ENCODE measurements at regions not wholly inside any gene's neighbourhood (a gene's known extent, or its start where the extent isn't known, plus 50 kb on each side); places are given as distances from the start of the nearest gene placed in this dataset.
"Not testable (repeated sequence)": the region's sequence is repeated elsewhere in the genome, so short reads cannot be mapped to it uniquely, and the experiment has no call there.

DNA sequence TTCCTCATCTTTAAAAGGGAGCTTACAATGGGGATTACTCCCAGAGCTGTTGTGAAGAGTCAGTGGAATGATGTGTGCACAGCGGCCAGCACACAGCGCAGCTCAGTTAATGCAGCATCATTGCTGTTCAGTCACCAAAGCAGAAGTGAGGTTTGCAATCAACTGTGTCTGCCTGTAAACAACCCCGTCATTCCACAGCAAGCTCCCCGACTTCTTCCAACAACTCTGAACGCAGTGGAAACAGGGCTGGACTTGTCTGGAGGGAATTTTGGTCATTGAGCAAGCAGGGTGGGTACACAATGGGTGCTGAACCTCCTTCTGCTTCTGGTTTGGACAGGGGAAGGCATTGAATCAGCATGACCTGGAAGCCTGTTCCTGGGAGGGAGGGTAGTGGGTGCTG is 347.4 kb downstream of the PTPRU start:
- no peak for DNase-seq

DNA sequence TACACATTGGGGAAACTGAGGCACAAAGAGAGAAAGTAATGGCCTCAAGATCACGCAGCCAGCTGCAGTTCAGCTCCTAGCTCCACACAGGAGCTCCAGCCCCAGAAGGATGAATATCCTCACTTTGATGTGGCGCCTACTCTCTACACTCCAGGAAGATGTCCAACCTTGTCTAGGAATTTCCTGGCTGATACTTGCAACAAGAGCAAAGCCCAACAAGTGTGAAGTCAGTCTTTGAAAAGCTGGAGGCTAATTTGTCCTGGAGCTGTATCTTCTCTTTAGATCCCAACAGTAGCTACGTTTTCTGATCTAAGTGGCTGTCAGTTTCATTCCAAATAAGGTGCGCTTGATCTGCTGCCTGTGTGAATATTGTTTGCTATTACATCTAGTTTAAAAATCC is 344.9 kb downstream of the PTPRU start:
- DNase-seq = no peak

DNA sequence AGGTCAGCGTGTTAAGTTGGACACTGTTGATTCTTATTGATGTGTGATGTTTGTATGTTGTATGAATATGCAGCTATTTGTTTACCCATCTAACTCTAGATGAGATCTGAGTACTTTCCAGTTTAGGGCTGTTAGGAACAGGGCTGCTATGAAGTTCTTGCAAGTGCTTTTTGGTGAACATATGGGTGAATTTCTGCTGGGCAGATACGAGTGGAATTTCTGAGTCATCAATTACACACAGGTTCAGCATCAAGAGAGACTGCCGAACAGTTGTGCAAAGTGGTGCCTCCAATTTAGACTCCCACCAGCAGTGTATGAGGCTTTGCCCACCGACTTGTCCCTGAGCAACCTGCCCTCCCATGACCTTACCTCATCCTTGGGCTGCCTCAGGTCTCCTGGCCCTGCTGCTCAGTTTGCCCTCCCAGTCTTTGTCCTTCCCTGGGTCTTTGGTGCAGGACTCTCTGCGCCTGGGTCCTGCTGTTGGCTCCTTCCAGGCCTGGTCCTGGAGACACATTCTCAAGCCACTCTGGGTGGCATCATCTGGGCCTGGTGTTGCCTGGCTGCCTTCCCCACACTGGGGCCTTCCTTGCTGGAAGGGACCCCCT is 343.6 kb downstream of the PTPRU start:
- DNase-seq = no peak

DNA sequence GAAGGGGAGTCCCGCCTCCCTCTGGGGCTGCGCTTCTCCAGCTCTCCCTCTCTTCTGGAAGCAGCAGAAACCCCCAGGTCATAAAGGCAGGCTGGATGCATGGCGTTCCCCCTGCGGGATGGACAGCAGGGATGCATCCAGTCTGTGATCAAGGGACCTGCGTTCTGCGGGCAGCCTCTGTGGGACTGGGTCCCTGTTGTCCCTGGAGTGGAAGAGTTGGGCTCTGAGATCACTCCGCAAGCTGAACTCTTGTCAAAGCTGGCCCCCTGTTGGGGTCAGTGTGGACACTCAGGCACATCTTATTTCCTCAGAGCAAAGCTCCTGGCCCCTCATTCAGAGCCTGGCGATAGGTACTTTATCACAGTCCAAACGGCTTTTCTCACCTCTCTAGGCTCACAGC is 341.2 kb downstream of the PTPRU start:
- no peak for DNase-seq

DNA sequence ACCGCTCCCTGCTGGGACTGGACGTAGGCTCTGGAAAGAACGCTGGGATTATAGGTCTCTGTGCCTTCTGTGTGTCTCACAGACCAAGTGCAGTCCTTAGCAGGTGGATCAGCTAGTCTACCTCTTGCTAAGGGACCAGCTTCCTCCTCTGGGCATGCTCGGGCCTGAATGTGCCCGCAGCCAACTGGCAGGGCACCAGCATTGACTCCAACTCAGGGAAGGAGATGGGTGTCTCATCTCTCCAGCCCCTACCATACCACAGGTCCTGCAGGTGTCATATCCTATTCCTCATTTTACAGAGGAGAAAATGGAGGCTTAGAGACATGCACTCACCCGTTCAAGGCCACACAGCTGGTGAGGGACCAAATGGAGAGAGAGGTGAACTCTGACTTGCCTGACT is 340.2 kb downstream of the PTPRU start:
- no peak for DNase-seq

DNA sequence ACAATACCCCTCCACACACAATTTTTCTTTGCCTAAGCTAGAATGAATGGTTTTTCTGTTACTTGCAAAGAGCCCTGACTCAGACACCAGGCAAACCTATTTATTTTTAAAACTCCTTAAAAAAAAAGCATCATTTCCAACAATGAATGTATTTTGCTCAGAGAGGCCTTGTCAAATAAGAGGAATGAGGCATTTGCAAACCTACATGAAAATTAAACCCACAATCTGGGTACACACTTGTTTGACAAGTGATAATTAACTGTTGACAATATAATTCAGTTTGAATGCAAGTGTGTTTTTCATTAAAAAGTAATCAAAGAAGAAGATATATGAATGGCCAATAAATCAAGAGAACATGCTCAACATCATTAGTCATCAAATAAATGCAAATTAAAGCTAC is 339.5 kb downstream of the PTPRU start:
- no peak for DNase-seq

DNA sequence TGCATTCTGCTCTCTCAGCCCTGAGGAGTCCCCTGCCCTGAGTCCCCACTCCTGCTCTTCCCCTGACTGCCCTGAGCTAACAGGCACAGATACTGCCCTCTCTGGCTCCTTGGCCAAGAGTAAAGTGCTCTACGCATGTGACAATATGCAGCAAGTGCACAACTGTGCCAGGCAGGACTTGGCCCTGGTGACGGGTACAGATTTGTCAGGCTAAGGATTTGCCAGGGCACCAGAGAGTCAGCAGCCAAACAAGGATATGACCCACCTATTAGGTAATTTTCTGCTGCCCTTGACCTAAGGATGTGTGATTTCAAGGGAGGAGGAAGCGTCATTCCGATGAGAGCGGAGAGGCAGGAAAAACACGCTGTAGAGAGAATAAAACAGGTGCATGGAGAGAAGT is 339.0 kb downstream of the PTPRU start:
- no peak for DNase-seq

DNA sequence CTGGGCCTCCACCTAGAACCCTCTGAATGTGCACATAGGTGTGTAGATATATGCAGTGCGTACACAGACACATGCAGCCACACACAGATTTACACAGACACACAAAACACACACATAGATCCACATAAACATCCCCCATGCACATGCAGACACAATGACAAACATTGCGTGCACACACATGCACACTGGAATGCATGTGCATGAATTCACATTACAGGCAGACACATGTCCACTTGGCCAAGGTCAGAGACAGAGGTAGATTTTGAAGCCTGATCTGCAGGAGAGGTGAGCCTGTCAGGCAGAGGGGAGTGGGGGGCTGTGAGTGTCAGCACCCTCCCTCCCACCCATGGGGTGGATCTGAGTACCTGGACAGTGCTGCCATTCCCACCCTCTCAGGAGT is 338.5 kb downstream of the PTPRU start:
- no peak for DNase-seq

DNA sequence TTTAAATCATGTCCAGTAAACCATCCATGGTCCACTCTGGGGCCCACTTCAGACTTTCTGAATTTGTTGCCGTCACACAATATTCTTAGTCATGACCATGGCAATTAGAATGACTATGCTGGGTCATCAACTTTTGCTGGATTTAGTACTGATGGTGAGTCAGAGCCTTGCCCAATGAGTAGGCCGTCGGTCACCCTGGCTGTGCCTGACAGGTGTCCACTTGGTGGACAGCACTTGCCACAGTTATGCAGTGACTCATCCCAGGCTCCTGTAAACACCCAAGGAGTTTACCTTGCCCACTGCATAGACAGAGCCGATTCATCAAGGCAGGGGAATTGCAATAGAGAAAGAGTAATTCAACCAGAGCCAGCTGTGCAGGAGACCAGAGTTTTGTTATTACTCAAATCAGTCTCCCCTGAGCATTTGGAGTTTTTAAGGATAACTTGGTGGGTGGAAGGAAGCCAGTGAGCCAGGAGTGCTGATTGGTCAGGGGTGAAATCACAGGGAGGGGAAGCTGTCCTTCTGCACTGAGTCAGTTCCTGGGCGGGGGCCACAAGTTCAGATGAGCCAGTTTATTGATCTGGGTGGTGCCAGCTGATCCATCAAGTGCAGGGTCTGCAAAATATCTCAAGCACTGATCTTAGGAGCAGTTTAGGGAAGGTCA is 333.8 kb downstream of the PTPRU start:
- DNase-seq = no peak

DNA sequence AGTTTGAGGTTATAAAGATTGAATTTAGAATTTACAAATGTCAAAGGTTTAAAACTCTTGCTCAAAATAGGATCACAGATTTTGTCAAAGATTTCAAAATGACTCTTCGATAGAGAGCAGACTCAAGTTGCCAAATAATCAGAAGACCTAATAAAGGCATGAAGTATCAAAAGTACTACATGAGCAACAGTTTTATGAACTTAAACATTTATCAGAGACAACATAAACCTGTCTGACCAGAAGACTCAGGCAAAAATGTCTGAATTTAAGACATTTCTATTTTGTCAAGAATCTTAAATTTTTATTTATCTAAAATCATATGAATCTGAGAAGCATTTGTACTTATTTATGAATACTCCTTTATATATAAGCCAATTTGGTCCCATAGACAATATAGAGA is 330.9 kb downstream of the PTPRU start:
- no peak for DNase-seq

DNA sequence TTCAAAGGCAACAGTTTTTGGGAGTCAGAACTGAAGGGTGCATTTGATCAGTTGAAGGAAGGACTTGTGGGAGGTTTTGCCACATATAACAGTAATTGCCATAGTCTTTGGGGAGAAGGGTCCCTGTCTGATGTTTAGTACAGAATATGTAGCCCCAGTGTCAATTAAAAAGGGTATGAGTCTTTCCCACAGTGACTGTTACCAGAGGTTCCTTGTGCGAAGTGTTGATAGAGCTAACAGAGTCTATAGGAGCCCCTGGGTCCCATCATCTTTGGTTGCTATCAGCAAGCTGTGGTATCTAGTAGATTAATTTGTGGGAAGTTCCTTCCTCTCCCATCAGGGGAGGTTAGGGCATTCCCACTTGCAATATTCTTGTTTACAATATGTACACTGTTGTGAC is 329.2 kb downstream of the PTPRU start:
- DNase-seq = no peak

DNA sequence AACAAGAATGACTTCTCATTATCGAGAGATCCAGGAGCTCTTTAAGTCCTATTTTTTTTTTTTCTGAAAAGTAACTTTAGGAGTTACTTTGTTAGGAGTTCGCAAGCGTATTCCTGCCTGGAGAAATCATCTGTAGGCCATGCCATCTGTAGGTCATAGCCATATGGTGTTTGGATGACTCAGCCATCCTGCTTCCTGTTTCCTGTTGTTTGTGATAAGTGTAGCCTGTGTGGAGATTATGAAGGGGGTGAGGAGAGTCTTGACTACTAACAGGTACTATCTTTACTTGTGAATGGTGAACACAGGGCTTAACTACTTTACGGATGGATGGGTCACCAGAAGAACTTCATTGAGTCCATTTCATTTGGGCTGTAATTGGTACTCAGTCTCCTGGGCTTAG is 327.2 kb downstream of the PTPRU start:
- DNase-seq = no peak

DNA sequence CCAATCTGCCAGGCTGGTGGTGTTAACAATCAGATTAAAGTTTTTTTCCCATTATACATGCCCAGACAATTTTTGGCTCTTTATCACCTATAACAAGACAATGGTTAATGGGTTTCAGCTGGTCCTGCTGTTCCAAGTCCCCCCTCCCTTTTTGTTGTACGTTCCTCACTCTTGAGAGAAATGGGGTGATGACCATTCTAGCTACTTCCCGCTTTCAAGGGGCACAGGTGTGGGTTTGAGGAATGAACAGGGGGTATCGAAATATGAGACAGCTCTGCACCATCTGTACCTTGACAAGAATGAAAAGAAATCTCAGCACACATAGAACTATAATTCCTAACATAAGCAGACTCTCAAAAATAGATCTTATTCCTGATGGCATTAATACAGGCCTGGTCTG is 326.8 kb downstream of the PTPRU start:
- no peak for DNase-seq

DNA sequence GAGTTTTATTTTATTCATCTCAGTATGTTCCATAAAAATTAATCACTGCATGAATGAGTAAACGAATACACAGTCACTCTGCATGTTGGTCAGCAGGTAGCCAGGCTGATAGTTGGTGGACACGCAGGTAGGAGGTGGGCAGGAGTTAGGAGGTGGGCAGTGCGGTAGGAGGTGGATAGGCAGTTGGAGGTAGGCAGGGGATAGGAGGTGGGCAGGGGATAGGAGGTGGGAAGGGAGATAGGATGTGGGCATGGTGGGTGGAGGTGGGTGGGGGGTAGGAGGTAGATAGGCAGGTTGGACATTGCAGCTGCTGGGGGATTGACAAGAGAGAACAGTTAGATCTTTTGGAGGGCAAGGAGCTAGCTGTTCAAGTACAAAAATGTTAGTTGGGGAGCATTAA is 322.7 kb downstream of the PTPRU start:
- DNase-seq = no peak

DNA sequence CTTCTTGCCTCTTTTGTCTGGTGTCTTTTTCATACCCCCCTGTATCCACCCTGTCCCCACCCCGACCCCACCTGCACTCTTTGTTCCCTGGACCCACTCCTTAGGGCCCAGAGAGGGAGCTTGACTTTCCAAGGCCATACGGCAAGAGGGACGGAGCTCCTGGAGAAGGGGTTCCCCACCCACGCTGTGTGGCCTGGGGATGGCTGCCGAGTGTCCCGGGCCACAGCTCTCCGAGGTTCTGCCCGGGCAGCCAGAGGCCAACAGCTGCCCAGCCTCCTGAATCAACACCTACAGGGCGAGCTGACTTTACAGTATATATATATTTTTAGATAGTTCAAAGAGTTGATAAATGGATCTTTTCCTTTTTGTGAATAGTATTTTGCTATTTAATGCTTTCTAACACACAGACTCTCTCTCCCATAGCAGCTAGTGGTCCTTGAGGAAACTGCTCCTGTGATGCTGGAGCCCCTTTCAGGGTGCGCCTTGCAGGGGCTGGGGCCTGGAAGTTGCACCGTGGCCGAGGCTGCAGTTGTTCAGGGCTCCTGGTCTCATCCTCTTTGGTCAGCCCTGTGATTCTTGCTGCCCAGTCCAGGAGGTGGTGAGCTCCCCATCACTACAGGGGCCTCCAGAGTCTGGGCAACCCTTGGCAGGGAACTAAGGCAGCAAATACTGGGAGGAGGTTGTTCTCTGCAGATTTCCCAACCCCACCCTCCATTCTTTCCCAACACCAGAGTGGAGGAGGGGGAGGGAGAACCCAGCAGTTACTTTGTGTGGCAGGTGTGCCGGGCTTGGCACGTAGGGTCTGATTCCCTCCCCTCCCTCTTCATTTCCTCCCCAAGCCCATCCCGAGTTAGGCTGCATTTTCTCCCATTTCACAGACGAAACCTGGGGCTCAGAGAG is 321.6 kb downstream of the PTPRU start:
- no peak for DNase-seq

DNA sequence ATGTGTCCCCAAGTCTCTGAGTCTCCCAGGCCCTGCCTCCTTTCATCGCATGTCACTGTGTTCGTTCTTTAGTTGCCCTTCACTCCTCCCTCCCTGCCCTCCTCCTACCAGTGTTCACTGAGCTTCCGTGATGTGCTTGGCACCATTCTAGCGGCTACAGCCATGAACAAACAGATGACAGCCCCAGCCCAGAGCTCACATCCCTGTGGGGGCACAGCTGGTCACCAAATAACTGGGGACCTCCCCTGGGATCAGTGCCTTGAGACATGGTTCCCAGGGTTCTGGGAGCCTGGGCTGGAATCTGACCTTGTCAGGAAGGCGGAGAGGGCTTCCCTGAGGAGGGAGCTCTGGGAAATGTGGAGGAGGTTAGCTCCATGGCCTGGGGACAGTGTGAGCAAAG is 320.7 kb downstream of the PTPRU start:
- no peak for DNase-seq

DNA sequence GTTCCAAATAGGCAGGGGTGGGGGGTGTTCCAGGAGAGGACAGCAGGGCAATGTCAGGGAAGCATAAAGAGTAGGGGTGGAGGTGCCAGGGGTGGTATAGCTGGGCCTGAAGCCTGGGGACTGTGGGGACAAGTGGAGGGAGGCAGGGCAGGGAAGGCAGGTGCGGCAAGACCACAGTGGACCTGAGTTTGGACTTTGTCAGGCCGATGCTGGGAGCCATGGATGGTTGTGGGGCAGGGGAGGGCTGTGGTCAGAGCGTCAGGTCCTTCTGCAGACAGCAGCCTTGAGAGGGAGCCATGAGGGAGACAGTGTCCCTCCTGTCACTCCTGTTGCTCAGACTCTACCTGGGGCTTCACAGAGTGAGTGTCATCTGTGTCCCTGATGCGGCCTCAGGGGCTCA is 320.3 kb downstream of the PTPRU start:
- no peak for DNase-seq

DNA sequence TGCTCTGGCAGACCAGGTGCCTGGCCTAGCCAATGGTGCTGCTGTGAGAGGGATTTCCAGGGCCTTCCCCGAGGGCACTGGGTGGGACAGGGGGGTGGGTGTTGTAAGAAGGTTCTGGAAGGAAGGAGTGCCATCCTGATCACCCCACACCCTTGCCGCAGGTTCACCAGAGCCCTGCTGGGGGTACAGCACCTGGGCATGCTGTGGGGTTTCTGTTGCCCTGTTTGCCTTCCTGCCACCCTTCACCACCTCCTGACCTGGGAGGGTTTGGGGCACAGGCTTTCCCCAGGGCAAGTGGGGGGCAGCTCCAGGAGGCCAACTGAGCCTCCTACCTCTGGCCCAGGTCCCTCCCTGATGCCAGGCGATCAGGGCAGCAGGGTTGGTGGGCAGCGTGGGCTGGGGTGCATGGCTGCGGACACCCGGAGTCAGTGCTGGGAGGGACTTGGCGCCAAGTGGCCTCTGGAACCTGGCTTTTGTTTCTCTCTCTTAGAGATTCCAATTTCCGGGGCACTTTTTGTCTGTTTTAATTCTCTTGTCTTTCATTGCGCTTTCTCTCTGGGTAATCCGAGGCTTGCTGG is 318.8 kb downstream of the PTPRU start:
- no peak for DNase-seq

DNA sequence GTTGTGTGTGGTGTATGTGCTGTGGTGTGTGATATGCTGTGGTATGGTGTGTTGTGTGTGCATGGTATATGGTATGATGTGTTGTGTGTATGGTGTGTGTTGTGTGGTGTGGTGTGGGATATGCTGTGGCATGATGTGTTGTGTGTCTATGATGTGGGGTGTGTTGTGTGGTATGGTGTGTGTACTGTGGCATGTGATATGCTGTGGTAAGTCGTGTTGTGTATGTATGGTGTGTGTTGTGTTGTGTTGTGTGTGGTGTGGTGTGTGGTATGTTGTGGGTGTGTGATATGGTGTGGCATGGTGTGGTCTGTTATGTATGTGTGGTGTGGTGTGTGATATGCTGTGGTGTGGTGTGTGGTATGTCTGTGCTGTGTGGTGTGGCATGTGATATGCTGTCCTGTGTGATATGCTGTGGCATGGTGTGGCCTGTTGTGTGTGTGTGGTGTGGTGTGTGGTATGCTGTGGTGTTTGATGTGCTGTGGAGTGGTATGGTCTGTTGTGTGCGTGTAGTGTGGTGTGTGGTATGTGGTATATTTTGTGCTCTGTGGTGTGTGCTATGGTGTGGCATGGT is 318.0 kb downstream of the PTPRU start:
- no peak for DNase-seq

DNA sequence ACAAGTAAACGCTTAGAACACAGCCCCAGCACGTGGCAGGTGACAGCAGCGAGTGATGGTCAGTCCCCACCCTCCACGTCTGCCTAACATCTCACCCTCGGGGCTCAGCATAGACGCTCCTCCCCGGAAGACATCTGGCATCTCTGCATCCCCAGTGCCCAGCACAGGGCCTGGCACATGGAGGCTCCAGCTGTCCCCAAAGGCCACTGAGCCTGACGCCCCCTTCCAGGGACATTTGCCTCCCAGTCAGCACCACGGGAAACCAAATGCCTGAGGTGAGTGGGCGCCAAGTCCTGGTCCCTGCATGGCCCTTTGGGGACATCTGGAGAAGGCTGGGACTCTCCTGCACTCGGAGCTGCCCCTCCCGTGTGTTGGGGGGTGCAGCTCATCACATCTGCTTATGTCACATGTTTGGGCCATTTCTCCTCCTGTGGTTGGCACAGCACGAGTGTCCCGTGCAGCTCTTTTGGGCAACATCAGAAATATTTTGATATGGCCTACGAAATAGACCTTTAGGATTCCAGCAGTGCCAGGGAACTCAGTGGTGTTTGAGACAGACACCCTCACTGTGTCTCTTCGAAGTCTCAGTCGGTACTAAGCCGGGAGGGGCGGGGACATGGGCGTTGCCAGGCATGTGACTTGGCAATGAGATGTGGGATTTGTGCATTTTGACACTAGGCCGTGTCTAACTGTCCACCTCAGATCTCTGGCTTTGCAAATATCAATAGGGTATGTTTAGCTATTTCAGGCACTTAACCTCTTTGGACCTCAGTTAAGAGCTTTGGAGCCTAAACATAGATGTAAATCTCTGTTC is 315.0 kb downstream of the PTPRU start:
- DNase-seq = no peak

DNA sequence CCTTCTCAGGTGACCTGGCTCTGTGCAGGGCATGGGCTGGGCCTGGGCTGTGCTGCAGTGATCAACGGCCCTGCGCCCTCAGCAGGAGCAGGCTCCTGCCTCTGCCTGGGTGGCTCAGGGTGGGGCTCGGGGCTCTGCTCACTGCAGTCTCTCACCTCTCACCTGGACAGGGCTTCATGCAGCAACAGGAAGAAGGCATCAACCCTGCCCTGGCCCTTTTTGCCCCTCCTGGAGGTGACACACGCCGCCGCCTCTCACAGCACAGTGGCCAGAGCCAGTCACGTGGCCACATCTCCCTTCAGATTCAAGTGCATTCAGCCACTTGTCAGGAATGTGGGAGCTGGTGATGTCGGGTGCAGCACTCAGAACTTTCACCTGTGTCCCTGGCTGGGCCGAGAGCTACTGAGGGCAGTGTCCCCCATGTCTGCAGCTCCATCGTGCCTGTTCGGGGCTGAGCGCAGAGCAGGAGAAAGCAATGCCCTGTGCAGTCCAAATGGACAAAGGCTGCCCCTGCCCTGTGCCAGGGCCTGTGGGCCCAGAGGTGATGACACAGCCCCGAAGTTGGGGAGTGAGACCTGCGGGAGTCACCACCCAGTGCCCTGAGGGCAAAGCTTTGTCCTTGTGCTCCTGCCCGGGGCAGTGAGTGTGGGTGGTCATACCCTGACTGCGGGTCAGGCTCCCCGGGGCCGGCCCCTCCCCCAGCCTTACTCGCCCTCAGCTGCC is 314.0 kb downstream of the PTPRU start:
- no peak for DNase-seq

DNA sequence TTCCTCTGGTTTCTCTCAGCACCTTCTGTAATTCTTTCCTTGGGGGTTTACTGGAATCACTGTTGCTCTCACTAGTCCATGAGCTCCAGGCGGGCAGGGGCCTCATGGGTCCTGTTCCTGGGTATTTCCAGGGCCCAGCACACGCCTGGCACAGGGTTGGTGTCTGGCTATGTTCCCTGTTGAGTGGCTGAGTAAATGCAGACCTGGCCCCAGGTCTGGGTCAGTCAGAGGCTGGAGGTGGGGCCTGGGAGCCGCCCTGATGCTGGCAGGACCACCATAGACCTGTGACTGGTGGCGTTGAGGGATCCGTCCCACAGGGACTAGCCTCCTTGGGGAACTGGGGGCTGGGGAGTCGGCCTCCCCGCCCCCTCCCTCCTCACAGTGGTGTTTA is 313.4 kb downstream of the PTPRU start:
- DNase-seq = not testable (repeated sequence)

All from NCI-H1092 (cell line).